Transverse colon (tissue), 4 donors: ENCODE measurements at regions not wholly inside any gene's neighbourhood (a gene's known extent, or its start where the extent isn't known, plus 50 kb on each side); places are given as distances from the start of the nearest gene placed in this dataset.

ENCODE experiments used
- DNase-seq: peaks from one replicate; pipeline ENCODE4 v3.0.0-alpha.2; 2019
- H3K27ac ChIP-seq, 4 donors: fragments of 200-600 bp; sonication (generic); 2 replicates each; pipeline ENCODE4 v1.5.1; 2016 to 2018; ENCODE audit warnings: inconsistent platforms in 4 of 4
- H3K27me3 ChIP-seq: fragments of 200-600 bp; sonication (generic); 2 replicates; pipeline ENCODE4 v1.5.1; 2017; ENCODE audit warnings: inconsistent platforms
- H3K36me3 ChIP-seq, 4 donors: fragments of 200-600 bp; sonication (generic); 2 replicates each; pipeline ENCODE4 v1.5.1; 2017 to 2019; ENCODE audit warnings: inconsistent platforms in 4 of 4
- H3K4me1 ChIP-seq, 4 donors: fragments of 200-600 bp; sonication (generic); 2 replicates each; pipeline ENCODE4 v1.5.1; 2017 to 2020; ENCODE audit warnings: inconsistent platforms in 4 of 4
- H3K4me3 ChIP-seq, 4 donors: fragments of 200-600 bp; sonication (generic); 1 replicate in 1 of 4; 2 replicates in 3 of 4; pipeline versions ENCODE4 v1.5.1 to v1.6.1; 2017 to 2019; ENCODE audit warnings: inconsistent platforms in 4 of 4
- H3K9me3 ChIP-seq, 2 donors: fragments of 200-600 bp; sonication (generic); 2 replicates each; pipeline ENCODE4 v1.5.1; 2017 to 2019; ENCODE audit warnings: inconsistent platforms in 2 of 2
- CTCF ChIP-seq, 5 experiments: fragments of 200-600 bp in 3 of 5; fragments of 450-650 bp in 2 of 5; sonication (generic) in 3 of 5; IDR thresholded peaks; 1 replicate in 2 of 5; 2 replicates in 3 of 5; pipeline ENCODE4 v1.5.1; 2016 to 2017; ENCODE audit warnings: antibody characterized with exemption in 5 of 5, inconsistent platforms in 3 of 5, mild to moderate bottlenecking in 2 of 5, moderate library complexity in 1 of 5
- EP300 ChIP-seq: sonication (generic); formaldehyde crosslinking; IDR thresholded peaks from one replicate; pipeline ENCODE4 v1.6.1; 2017; ENCODE audit warnings: antibody characterized with exemption, low read depth
- POLR2A ChIP-seq: fragments of 450-650 bp; IDR thresholded peaks from one replicate; pipeline ENCODE4 v1.6.1; 2016; ENCODE audit warnings: antibody characterized with exemption, mild to moderate bottlenecking, moderate library complexity
- POLR2AphosphoS5 ChIP-seq, 3 donors: sonication (generic); formaldehyde crosslinking; IDR thresholded peaks; one replicate each; pipeline ENCODE4 v1.6.1; 2016; ENCODE audit warnings: antibody characterized with exemption in 3 of 3
- WGBS, 2 donors: methylation state at CpG; one replicate each; pipeline ENCODE4 v1.1.5; 2018; ENCODE audit warnings: low coverage in 1 of 2; 5-methylcytosine and 5-hydroxymethylcytosine counted together
- in situ Hi-C, 4 donors: fragments of 200-750 bp; cut with MboI; loops; one replicate each; pipeline versions ENCODE4 v1.15.0 to v1.15.1; 2017; ENCODE audit warnings: low sequenced_read_pairs in 3 of 4, low pct_ligation_motif_present in 1 of 4, low pct_unique_long_range_greater_than_20kb in 1 of 4
- intact Hi-C: fragments of 100-400 bp; cut with DNase I; formaldehyde crosslinking; loops from one replicate; pipeline ENCODE4 v1.15.1; 2023; ENCODE audit warnings: low total_unique reads

- no peaks in the 10 kb centered on the region for H3K27me3 ChIP-seq
- in situ Hi-C loops (no loop called here), intact Hi-C loops (no loop called here)
- no peak for DNase-seq
- no peaks in the 10 kb centered on the region for H3K9me3 ChIP-seq
- no peak for TF ChIP-seq CTCF (IDR thresholded peaks at IDR 0.05)
- TF ChIP-seq POLR2AphosphoS5 (IDR thresholded peaks at IDR 0.05), result no peak
- peaks cover 0 to 3% (median 0%) of the 10 kb centered on the region in 4 donors for H3K4me1 ChIP-seq
- H3K27ac ChIP-seq, result no peak overlapping the region
- no peak overlapping the region for H3K4me3 ChIP-seq
- no peaks in the 10 kb centered on the region for H3K36me3 ChIP-seq
- WGBS, 2 donors, result 79 to 87% methylated on average over 2 to 4 of the region's 4 CpGs
Observed at GRCh38 chr13:40498461-40498860, 168.0 kb downstream of the FOXO1 start.

- Histone ChIP-seq H3K4me1 (no peaks in the 10 kb centered on the region), H3K36me3 (no peaks in the 10 kb centered on the region), H3K27me3 (no peaks in the 10 kb centered on the region), H3K27ac (no peak overlapping the region), H3K9me3 (no peaks in the 10 kb centered on the region), H3K4me3 (no peak overlapping the region)
- in situ Hi-C loops (no loop called here), intact Hi-C loops (no loop called here)
- TF ChIP-seq POLR2AphosphoS5 (IDR thresholded peaks at IDR 0.05), result no peak
- no peak for TF ChIP-seq POLR2A
- TF ChIP-seq EP300, result no peak
- TF ChIP-seq CTCF (IDR thresholded peaks at IDR 0.05), result no peak
- no peak for DNase-seq
- WGBS, 2 donors, result 77 to 89% methylated on average over 3 of the region's 3 CpGs
Observed at GRCh38 chr13:40502236-40502635, 164.2 kb downstream of the FOXO1 start.

- TF ChIP-seq CTCF (IDR thresholded peaks at IDR 0.05) (no peak), POLR2A (no peak), EP300 (no peak), POLR2AphosphoS5 (IDR thresholded peaks at IDR 0.05) (no peak)
- Histone ChIP-seq H3K36me3 (no peaks in the 10 kb centered on the region), H3K27ac (no peak overlapping the region), H3K27me3 (no peaks in the 10 kb centered on the region), H3K4me1 (peaks cover 0 to under 1% (median 0%) of the 10 kb centered on the region in 4 donors), H3K4me3 (no peak overlapping the region), H3K9me3 (no peaks in the 10 kb centered on the region)
- intact Hi-C loops, result no loop called here
- WGBS, 2 donors, result 84 to 100% methylated on average over 1 to 2 of the region's 2 CpGs
- DNase-seq, result no peak
- in situ Hi-C loops, result no loop called here
Observed at GRCh38 chr13:40503011-40503410, 163.4 kb downstream of the FOXO1 start.

- Histone ChIP-seq H3K4me1 (peaks cover 0 to 6% (median 0%) of the 10 kb centered on the region in 4 donors), H3K27me3 (no peaks in the 10 kb centered on the region), H3K4me3 (no peak overlapping the region), H3K9me3 (no peaks in the 10 kb centered on the region), H3K27ac (no peak overlapping the region), H3K36me3 (no peaks in the 10 kb centered on the region)
- intact Hi-C loops (no loop called here), in situ Hi-C loops (no loop called here)
- TF ChIP-seq EP300 (no peak), POLR2AphosphoS5 (IDR thresholded peaks at IDR 0.05) (no peak), CTCF (IDR thresholded peaks at IDR 0.05) (no peak)
- DNase-seq, result no peak
- 78 to 100% methylated on average over 1 to 2 of the region's 2 CpGs for WGBS, 2 donors
Observed at GRCh38 chr13:40503966-40504591, 162.4 kb downstream of the FOXO1 start.
